Fibroblast of pulmonary artery (primary cell): ENCODE measurements at regions not wholly inside any gene's neighbourhood (a gene's known extent, or its start where the extent isn't known, plus 50 kb on each side); places are given as distances from the start of the nearest gene placed in this dataset.

Experiments used
- DNase-seq: peaks from one replicate; pipeline ENCODE4 v3.0.0-alpha.2; 2010; ENCODE audit warnings: low read depth
- H3K4me3 ChIP-seq: replicated peaks from 2 replicates; pipeline ENCODE4 v1.5.1; 2011; ENCODE audit warnings: low read depth, mild to moderate bottlenecking, control low read depth, low read length, moderate library complexity
- TF ChIP-seq, protein P1 (sequence below): IDR thresholded peaks from 2 replicates; pipeline ENCODE4 v1.5.1; 2011; ENCODE audit warnings: mild to moderate bottlenecking, control low read depth, low read length, inconsistent platforms; ENCODE audit errors: missing control alignments

DNA sequence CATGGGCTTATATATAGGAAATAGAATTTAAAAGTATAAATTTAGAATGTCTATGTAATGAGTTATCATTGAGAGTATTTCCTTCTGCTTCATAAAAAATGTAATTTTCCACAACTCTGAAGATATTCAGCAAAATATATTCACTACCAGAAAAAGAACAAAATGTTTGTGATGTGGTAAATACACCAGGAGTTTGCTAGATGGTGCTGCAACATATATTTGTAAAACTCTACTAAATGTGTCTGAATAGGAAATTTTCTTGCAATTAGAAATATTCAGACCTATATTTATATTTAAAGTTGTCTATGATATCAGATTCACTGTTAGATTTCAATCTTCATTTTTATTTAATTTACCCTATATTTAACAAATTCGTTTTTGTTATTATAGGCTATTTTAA, 201.1 kb downstream of the PPP1R3A start:
- DNase-seq, result no peak
- H3K4me3 ChIP-seq, result no peak overlapping the region
- TF ChIP-seq, protein P1, sequence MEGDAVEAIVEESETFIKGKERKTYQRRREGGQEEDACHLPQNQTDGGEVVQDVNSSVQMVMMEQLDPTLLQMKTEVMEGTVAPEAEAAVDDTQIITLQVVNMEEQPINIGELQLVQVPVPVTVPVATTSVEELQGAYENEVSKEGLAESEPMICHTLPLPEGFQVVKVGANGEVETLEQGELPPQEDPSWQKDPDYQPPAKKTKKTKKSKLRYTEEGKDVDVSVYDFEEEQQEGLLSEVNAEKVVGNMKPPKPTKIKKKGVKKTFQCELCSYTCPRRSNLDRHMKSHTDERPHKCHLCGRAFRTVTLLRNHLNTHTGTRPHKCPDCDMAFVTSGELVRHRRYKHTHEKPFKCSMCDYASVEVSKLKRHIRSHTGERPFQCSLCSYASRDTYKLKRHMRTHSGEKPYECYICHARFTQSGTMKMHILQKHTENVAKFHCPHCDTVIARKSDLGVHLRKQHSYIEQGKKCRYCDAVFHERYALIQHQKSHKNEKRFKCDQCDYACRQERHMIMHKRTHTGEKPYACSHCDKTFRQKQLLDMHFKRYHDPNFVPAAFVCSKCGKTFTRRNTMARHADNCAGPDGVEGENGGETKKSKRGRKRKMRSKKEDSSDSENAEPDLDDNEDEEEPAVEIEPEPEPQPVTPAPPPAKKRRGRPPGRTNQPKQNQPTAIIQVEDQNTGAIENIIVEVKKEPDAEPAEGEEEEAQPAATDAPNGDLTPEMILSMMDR, result no peak

DNA sequence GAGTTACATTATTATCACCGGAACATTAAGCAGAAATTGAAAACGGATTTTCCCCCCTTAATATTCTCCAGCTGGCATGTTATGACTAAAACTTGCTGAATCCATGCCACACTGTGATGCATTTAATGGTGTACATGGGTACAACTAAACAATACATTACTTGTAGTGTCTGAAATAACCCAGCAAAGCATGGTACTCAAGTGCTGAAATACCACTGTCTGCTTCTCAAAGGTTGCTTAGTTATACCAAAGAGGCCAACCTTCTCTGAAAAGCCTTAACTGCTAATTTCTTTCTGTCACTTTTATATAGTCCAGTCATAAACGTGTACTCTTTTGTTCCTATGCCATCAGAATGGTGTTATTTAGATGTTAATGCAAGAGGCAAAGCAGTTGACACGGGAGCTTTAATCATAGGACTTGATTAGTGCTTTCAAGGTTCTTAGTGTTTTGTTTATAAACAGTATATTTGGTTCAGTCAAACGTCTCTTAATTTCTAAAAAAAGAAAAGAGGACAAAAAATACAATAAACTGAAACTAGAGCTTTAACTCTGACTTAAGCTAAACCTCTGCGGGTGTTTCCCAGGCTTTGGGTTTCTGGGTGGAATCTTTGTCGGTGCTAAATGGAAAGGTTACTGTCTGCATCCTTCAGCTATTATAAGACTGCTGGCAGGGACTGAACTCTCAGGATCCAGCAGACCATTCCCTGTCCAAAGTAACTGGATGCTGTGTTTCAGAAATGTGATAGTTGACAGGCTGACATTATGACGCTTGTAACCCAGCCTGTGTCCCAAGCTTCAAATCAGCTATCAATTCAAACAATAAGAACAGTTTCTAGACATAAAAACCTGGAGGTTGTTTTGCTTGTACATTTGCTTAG, 202.6 kb downstream of the PPP1R3A start:
- H3K4me3 ChIP-seq, result no peak overlapping the region
- TF ChIP-seq, protein P1, result no peak
- no peak for DNase-seq

DNA sequence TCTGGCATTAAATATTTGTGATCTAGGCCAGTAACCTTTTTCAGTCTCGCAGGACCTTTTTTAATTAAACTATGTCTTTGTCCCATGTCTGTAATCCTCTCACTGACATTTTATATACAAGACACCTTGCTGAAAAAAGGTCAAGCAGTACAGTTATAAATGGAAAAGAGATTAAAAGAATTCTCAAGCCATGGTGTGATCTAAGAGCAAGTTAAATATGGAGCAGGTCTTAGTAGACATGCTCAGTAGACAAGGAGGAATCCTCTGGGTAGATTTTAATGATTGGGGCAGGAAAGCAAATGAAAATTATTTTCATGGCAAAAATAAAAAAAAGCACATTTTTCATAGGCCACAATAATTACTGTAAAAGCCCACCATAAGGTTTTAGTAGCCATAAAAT, 203.5 kb downstream of the PPP1R3A start:
- no peak for DNase-seq
- TF ChIP-seq, protein P1, result no peak
- no peak overlapping the region for H3K4me3 ChIP-seq

DNA sequence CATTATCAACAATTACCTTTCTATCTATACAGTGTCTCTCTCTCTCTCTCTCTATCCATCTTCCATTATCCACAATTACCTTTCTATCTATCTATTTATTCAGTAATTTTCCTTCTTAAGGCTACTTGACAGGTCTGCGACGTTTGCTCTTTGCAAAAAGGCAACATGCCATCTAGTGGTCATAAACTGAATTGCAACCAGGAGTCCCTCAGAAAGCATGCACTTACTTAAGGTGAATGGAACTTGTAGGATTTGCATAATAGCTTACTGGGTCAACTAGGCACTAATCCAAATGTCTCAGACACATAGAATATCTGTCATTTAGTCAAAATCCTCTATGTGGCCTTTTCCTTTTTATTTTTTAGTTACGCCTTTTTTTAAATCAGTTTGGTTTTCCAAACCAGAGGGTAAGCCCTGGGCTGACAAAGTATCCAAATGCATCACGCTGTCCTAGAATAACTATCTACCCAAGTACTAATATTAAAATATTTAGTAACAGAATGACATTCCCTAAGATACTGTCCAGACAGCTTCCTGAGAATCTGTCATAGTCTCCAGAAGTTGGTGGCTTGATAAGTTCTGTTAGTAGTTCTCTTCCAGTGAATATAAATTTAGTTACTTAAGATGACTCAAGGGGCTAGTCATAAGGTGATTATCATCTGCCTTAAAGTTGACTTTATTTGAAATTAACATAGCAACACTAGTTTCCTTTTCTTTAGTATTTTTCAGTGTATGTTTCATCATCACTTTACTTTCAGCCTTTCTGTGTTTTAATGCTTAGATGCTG, 208.3 kb downstream of the PPP1R3A start:
- TF ChIP-seq, protein P1, result peak; percentile 99
- H3K4me3 ChIP-seq, result no peak overlapping the region
- peak; percentile 91 for DNase-seq

DNA sequence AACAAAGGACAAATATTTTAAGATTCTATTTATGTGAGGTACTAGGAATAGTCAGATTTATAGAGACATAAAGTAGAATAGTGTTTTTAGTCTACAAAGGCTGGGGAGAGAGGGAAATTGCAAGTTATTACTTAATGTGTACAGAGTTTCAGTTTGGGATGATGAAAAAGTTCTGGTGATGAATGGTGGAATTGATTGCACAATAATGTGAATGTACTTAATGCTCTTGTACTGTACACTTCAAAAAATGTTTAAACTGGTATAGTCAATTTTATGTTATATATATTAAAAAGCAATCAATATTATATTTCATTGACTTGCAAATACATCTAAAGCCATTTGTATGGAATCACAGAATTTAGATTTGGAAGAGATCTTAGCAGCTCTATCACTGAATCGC, 213.4 kb downstream of the PPP1R3A start:
- TF ChIP-seq, protein P1, result no peak
- H3K4me3 ChIP-seq, result no peak overlapping the region
- no peak for DNase-seq

DNA sequence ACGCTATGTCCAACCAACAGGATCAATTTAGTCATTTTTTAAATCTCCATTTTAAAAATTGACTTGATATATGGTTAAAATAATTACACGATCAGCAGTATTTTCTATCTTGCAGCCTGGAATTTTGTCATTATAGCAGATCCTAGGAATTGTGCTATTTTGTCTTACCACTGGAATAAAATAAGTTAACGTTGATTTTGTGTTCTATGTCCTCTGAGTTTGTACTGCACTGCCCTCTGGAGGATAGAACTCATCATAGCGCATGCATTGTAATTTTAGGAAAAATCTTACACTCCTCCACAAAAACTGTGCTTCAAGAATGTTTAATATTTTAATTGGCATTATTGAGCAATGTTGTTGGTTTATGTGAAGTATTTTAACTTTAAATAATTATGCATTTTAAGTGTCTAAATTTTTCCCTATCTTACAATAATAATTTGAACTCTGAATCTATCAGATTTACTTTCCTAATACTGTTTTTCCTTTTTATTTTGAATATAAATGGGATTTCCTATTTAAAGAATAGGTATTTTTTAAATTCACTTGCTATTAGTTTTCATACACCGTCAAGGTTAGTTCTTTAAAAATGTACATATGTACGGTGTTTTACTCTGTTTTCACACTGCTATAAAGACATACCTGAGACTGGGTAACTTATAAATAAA, 220.1 kb downstream of the PPP1R3A start:
- peak; percentile 55 for DNase-seq
- TF ChIP-seq, protein P1, result peak; percentile 81
- no peak overlapping the region for H3K4me3 ChIP-seq
